Neural progenitor cell (in vitro differentiated cells): ENCODE measurements at regions not wholly inside any gene's neighbourhood (a gene's known extent, or its start where the extent isn't known, plus 50 kb on each side); places are given as distances from the start of the nearest gene placed in this dataset.

Experiments used
- EZH2 ChIP-seq: fragments of 200-600 bp; sonication (generic); IDR thresholded peaks from 2 replicates; pipeline ENCODE4 v1.6.1; 2017; ENCODE audit warnings: antibody characterized with exemption, mild to moderate bottlenecking, moderate library complexity
- EZH2phosphoT487 ChIP-seq: fragments of 200-600 bp; sonication (generic); IDR thresholded peaks from 2 replicates; pipeline ENCODE4 v1.6.1; 2017; ENCODE audit warnings: antibody characterized with exemption
- TF ChIP-seq, protein P1 (sequence below): fragments of 200-600 bp; sonication (generic); IDR thresholded peaks from 2 replicates; pipeline ENCODE4 v1.5.1; 2017; ENCODE audit warnings: antibody characterized with exemption, mild to moderate bottlenecking

DNA sequence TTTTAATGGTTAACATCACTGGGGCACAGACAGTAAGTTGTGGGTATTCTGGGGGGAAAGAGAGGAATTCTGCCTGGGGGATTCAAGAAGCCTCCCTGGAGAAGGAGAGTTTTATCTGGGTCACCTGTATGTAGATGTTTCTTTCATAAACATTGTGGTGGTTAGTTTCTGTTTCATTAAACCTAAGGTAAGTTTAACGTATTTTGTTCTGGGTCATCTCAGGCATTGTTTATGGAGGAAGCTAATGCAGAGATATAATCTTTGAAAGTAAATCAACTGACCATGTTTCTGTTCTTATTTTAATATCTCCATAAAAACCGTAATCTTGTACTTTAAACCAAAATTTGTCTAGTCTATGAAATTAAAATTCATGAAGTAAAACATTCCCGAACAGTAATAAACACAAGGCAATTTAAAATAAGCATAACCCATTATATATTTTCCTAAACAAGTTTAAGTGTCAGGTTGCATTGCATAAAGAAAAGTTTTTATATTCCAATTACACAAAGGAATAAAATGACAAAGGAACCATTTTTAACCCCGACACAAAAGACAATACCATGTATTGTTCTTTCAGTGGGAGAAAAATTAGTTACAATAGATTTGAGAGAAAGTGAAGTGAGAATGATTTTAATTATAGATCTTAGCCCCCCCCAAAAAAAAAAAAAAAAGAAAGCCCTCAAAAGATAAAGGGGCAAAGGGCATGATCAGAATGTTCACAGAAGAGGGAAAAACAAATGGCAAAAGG, 274.6 kb upstream of the TBL1XR1 start:
- TF ChIP-seq, protein P1, sequence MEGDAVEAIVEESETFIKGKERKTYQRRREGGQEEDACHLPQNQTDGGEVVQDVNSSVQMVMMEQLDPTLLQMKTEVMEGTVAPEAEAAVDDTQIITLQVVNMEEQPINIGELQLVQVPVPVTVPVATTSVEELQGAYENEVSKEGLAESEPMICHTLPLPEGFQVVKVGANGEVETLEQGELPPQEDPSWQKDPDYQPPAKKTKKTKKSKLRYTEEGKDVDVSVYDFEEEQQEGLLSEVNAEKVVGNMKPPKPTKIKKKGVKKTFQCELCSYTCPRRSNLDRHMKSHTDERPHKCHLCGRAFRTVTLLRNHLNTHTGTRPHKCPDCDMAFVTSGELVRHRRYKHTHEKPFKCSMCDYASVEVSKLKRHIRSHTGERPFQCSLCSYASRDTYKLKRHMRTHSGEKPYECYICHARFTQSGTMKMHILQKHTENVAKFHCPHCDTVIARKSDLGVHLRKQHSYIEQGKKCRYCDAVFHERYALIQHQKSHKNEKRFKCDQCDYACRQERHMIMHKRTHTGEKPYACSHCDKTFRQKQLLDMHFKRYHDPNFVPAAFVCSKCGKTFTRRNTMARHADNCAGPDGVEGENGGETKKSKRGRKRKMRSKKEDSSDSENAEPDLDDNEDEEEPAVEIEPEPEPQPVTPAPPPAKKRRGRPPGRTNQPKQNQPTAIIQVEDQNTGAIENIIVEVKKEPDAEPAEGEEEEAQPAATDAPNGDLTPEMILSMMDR: no peak
- TF ChIP-seq EZH2 (no peak), EZH2phosphoT487 (no peak)
